ENCODE measurements at regions not wholly inside any gene's neighbourhood (a gene's known extent, or its start where the extent isn't known, plus 50 kb on each side); places are given as distances from the start of the nearest gene placed in this dataset.

GRCh38 chr10:8473205-8473604 is 418.7 kb downstream of the GATA3 start (continued):
- TF ChIP-seq, protein P1, sequence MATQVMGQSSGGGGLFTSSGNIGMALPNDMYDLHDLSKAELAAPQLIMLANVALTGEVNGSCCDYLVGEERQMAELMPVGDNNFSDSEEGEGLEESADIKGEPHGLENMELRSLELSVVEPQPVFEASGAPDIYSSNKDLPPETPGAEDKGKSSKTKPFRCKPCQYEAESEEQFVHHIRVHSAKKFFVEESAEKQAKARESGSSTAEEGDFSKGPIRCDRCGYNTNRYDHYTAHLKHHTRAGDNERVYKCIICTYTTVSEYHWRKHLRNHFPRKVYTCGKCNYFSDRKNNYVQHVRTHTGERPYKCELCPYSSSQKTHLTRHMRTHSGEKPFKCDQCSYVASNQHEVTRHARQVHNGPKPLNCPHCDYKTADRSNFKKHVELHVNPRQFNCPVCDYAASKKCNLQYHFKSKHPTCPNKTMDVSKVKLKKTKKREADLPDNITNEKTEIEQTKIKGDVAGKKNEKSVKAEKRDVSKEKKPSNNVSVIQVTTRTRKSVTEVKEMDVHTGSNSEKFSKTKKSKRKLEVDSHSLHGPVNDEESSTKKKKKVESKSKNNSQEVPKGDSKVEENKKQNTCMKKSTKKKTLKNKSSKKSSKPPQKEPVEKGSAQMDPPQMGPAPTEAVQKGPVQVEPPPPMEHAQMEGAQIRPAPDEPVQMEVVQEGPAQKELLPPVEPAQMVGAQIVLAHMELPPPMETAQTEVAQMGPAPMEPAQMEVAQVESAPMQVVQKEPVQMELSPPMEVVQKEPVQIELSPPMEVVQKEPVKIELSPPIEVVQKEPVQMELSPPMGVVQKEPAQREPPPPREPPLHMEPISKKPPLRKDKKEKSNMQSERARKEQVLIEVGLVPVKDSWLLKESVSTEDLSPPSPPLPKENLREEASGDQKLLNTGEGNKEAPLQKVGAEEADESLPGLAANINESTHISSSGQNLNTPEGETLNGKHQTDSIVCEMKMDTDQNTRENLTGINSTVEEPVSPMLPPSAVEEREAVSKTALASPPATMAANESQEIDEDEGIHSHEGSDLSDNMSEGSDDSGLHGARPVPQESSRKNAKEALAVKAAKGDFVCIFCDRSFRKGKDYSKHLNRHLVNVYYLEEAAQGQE (IDR thresholded peaks at IDR 0.05; ENCODE audit: low read depth), result no peak
- no peak for TF ChIP-seq RAD21 (IDR thresholded peaks at IDR 0.05; ENCODE audit: low read depth)
- no peak for TF ChIP-seq CEBPB (IDR thresholded peaks at IDR 0.05; ENCODE audit: low read depth)
- no peak for TF ChIP-seq FOSL1 (IDR thresholded peaks at IDR 0.05; ENCODE audit: low read depth)
- TF ChIP-seq TCF7L2 (IDR thresholded peaks at IDR 0.05; ENCODE audit: borderline replicate concordance, extremely low read depth, insufficient read depth, insufficient read length), result no peak
- no peak for TF ChIP-seq SP1 (IDR thresholded peaks at IDR 0.05; ENCODE audit: low read depth)

DNA sequence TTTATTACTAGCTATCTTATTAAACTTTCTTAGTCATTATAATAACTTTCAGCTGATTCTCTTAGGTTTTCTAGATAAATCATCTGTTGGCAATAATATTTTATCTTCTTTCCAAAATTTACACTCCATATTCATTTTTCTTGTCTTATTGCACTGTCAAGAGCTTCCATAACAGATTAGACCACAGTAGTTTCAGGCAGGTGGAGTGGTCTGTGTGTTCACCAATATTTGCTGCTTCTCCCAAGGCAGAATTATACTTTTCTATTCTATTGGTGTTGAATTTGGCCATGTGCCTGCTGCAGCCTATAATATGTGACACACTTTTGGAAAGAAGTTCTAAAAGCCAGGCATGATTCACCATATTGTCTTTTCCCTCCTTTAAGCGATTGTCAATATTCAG is 422.8 kb downstream of the GATA3 start:
- ATAC-seq, result no peak
- Histone ChIP-seq H3K9me3 (ENCODE audit: control insufficient read depth in 1 of 2, insufficient read depth in 1 of 2, low read depth in 1 of 2, low read length in 2 of 2) (no peaks in the 10 kb centered on the region; a peak in 2 of 4 replicates), H4K20me1 (ENCODE audit: insufficient read depth) (no peaks in the 10 kb centered on the region), H3K9me2 (ENCODE audit: insufficient read depth) (no peaks in the 10 kb centered on the region), H3K27me3 (ENCODE audit: insufficient read depth, low read length) (no peaks in the 10 kb centered on the region), H3K79me2 (ENCODE audit: insufficient read depth, low read length) (no peaks in the 10 kb centered on the region), H3K4me3 (replicated peaks in 1 of 2; ENCODE audit: low read depth in 1 of 2, low read length in 2 of 2) (no peak overlapping the region), H2AFZ (ENCODE audit: low read depth, low read length, poor library complexity, severe bottlenecking) (no peak overlapping the region), H3K4me1 (ENCODE audit: control insufficient read depth in 1 of 2, insufficient read depth in 2 of 2, low read length in 2 of 2) (no peaks in the 10 kb centered on the region), H3K27ac (ENCODE audit: low read depth, low read length) (no peak overlapping the region), H3K4me2 (ENCODE audit: low read length) (no peak overlapping the region), H3K9ac (ENCODE audit: low read length) (no peak overlapping the region), H3K36me3 (ENCODE audit: control insufficient read depth in 1 of 2, insufficient read depth in 2 of 2, low read length in 2 of 2) (no peaks in the 10 kb centered on the region)
- BruUV-seq (replicated peaks), result no TSS peak
- TF ChIP-seq EZH2 (IDR thresholded peaks at IDR 0.05), result no peak
- no peak for TF ChIP-seq YY1 (IDR thresholded peaks at IDR 0.05; ENCODE audit: extremely low read depth, insufficient replicate concordance, low read depth, low read length)
- intact Hi-C loops (cut with micrococcal nuclease), result no loop called here
- POLR2A ChIA-PET, result no interaction called here
- CTCF ChIA-PET, result no interaction called here
- RAD21 ChIA-PET (ENCODE audit: low non-redundant PET in 1 of 2, low total read pairs in 2 of 2, uncharacterized antibody in 2 of 2, unreplicated experiment in 2 of 2), result no interaction called here
- no peak for DNase-seq (ENCODE audit: low read depth, low spot score)

All from HCT116 (cell line).